ENCODE measurements at regions not wholly inside any gene's neighbourhood (a gene's known extent, or its start where the extent isn't known, plus 50 kb on each side); places are given as distances from the start of the nearest gene placed in this dataset.

DNA sequence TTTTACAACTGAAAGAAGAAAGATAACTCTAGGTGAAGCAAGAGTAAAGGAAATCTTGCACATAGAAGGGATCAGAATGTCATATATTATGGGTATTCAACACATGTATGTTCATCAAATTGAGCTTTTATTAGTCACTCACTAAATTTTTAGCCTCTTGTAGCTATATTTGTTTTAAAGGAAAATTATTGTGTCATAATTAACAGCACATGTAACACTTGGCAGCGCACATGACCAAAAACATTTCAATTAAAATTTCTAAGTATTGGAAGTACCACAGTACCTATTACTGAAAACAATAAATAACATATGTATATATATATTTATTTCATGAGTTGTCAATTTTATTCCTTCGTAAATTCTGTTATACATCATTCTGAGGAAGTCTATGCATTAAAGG lies 2800.4 kb downstream of the PCDH9 start:
- TF ChIP-seq EZH2 (optimal IDR thresholded peaks at IDR 0.05; ENCODE audit: low read depth, low read length) = no peak
- no peak for TF ChIP-seq EZH2phosphoT487 (IDR thresholded peaks at IDR 0.05; ENCODE audit: low read length)
- TF ChIP-seq, protein P1, sequence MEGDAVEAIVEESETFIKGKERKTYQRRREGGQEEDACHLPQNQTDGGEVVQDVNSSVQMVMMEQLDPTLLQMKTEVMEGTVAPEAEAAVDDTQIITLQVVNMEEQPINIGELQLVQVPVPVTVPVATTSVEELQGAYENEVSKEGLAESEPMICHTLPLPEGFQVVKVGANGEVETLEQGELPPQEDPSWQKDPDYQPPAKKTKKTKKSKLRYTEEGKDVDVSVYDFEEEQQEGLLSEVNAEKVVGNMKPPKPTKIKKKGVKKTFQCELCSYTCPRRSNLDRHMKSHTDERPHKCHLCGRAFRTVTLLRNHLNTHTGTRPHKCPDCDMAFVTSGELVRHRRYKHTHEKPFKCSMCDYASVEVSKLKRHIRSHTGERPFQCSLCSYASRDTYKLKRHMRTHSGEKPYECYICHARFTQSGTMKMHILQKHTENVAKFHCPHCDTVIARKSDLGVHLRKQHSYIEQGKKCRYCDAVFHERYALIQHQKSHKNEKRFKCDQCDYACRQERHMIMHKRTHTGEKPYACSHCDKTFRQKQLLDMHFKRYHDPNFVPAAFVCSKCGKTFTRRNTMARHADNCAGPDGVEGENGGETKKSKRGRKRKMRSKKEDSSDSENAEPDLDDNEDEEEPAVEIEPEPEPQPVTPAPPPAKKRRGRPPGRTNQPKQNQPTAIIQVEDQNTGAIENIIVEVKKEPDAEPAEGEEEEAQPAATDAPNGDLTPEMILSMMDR (IDR thresholded peaks at IDR 0.05; ENCODE audit: low read length) = no peak

All from MM.1S (cell line).